OCI-LY7 (cell line): ENCODE measurements at regions not wholly inside any gene's neighbourhood (a gene's known extent, or its start where the extent isn't known, plus 50 kb on each side); places are given as distances from the start of the nearest gene placed in this dataset.

Source experiments
- EZH2phosphoT487 ChIP-seq: fragments of 200-600 bp; sonication (generic); IDR thresholded peaks from 2 replicates; pipeline ENCODE4 v1.6.1; 2018; ENCODE audit warnings: low read depth, borderline replicate concordance, mild to moderate bottlenecking, mixed run types, antibody characterized with exemption, low read length, moderate library complexity, mixed read lengths
- TF ChIP-seq, protein P1 (sequence below): fragments of 200-600 bp; sonication (generic); conservative IDR thresholded peaks from 2 replicates; pipeline ENCODE4 v1.5.1; 2014; ENCODE audit warnings: mild to moderate bottlenecking, antibody characterized with exemption, low read length, moderate library complexity, mixed read lengths

- TF ChIP-seq, protein P1, sequence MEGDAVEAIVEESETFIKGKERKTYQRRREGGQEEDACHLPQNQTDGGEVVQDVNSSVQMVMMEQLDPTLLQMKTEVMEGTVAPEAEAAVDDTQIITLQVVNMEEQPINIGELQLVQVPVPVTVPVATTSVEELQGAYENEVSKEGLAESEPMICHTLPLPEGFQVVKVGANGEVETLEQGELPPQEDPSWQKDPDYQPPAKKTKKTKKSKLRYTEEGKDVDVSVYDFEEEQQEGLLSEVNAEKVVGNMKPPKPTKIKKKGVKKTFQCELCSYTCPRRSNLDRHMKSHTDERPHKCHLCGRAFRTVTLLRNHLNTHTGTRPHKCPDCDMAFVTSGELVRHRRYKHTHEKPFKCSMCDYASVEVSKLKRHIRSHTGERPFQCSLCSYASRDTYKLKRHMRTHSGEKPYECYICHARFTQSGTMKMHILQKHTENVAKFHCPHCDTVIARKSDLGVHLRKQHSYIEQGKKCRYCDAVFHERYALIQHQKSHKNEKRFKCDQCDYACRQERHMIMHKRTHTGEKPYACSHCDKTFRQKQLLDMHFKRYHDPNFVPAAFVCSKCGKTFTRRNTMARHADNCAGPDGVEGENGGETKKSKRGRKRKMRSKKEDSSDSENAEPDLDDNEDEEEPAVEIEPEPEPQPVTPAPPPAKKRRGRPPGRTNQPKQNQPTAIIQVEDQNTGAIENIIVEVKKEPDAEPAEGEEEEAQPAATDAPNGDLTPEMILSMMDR: no peak
- TF ChIP-seq EZH2phosphoT487: no peak
These were observed 372.9 kb upstream of the HS6ST1 start for GRCh38 chr2:128691526-128691925.
